C4-2B (cell line): ENCODE measurements at regions not wholly inside any gene's neighbourhood (a gene's known extent, or its start where the extent isn't known, plus 50 kb on each side); places are given as distances from the start of the nearest gene placed in this dataset.
"Not testable (repeated sequence)": the region's sequence is repeated elsewhere in the genome, so short reads cannot be mapped to it uniquely, and the experiment has no call there.

Experiments used
- H3K27ac ChIP-seq: fragments of 450-650 bp; 2 replicates; pipeline ENCODE4 v1.5.1; 2017
- CTCF ChIP-seq: fragments of 450-650 bp; conservative IDR thresholded peaks from 2 replicates; pipeline ENCODE4 v1.5.1; 2017; ENCODE audit warnings: mild to moderate bottlenecking
- ZFX ChIP-seq: fragments of 450-650 bp; IDR thresholded peaks from 2 replicates; pipeline ENCODE4 v1.6.1; 2017

- not testable (repeated sequence) for H3K27ac ChIP-seq
Observed at GRCh38 chr16:21487956-21488355, 111.4 kb upstream of the METTL9 start.

GRCh38 chr16:21499046-21499445 is 100.3 kb upstream of the METTL9 start:
- H3K27ac ChIP-seq, result not testable (repeated sequence)

GRCh38 chr16:21501223-21501868 is 98.0 kb upstream of the METTL9 start:
- peak overlapping the region; percentile 92 for H3K27ac ChIP-seq

GRCh38 chr16:21501869-21502667 is 97.3 kb upstream of the METTL9 start:
- peak overlapping the region; percentile 92 for H3K27ac ChIP-seq
- TF ChIP-seq ZFX, result no peak
- no peak for TF ChIP-seq CTCF

More at GRCh38 chr16:21501223-21501868, 98.0 kb upstream of the METTL9 start:
- TF ChIP-seq ZFX, result 0 out of 2 replicates have a peak, but pooled peaks have one; percentile 17

- peak overlapping the region; percentile 92 for H3K27ac ChIP-seq
Observed at GRCh38 chr16:21503574-21503920, 95.8 kb upstream of the METTL9 start.

GRCh38 chr16:21503941-21504832 is 95.2 kb upstream of the METTL9 start:
- H3K27ac ChIP-seq, result peak overlapping the region; percentile 92; the same call in 1 of the 2 replicates

GRCh38 chr16:21505751-21506520 is 93.4 kb upstream of the METTL9 start:
- H3K27ac ChIP-seq, result not testable (repeated sequence)

- H3K27ac ChIP-seq, result not testable (repeated sequence)
Observed at GRCh38 chr16:21506857-21507456, 92.4 kb upstream of the METTL9 start.

GRCh38 chr16:21507631-21508305 is 91.6 kb upstream of the METTL9 start:
- H3K27ac ChIP-seq, result not testable (repeated sequence)

GRCh38 chr16:21508661-21509436 is 90.5 kb upstream of the METTL9 start:
- H3K27ac ChIP-seq, result not testable (repeated sequence)

- peak overlapping the region; percentile 28 for H3K27ac ChIP-seq
Observed at GRCh38 chr16:21509437-21510086, 89.8 kb upstream of the METTL9 start.

GRCh38 chr16:21510869-21511255 is 88.5 kb upstream of the METTL9 start:
- H3K27ac ChIP-seq, result peak overlapping the region; percentile 28

GRCh38 chr16:21511315-21512210 is 87.8 kb upstream of the METTL9 start:
- H3K27ac ChIP-seq, result peak overlapping the region; percentile 97

- peak overlapping the region; percentile 97 for H3K27ac ChIP-seq
Observed at GRCh38 chr16:21512280-21513192, 86.8 kb upstream of the METTL9 start.

- H3K27ac ChIP-seq, result peak overlapping the region; percentile 97
Observed at GRCh38 chr16:21513337-21513741, 86.0 kb upstream of the METTL9 start.
